ENCODE measurements at regions not wholly inside any gene's neighbourhood (a gene's known extent, or its start where the extent isn't known, plus 50 kb on each side); places are given as distances from the start of the nearest gene placed in this dataset.
A peak's percentile ranks its signal among the peaks of the same experiment; 100 is the strongest.
"Not testable (repeated sequence)": the region's sequence is repeated elsewhere in the genome, so short reads cannot be mapped to it uniquely, and the experiment has no call there.

DNA sequence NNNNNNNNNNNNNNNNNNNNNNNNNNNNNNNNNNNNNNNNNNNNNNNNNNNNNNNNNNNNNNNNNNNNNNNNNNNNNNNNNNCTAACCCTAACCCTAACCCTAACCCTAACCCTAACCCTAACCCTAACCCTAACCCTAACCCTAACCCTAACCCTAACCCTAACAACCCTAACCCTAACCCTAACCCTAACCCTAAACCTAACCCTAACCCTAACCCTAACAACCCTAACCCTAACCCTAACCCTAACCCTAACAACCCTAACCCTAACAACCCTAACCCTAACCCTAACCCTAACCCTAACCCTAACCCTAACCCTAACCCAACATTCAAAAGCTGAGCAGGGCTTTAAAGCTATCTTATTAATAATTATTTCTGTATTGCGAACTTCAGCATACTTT lies 182.5 kb upstream of the FAM20C start:
- CTCF ChIA-PET; H3K4me1 Mint-ChIP-seq; H3K27me3 Mint-ChIP-seq; H3K27ac Mint-ChIP-seq; H3K36me3 Mint-ChIP-seq (ENCODE audit: low read depth); DNase-seq; H3K4me3 Mint-ChIP-seq; POLR2A ChIA-PET; H3K9me3 Mint-ChIP-seq: not testable (repeated sequence)

DNA sequence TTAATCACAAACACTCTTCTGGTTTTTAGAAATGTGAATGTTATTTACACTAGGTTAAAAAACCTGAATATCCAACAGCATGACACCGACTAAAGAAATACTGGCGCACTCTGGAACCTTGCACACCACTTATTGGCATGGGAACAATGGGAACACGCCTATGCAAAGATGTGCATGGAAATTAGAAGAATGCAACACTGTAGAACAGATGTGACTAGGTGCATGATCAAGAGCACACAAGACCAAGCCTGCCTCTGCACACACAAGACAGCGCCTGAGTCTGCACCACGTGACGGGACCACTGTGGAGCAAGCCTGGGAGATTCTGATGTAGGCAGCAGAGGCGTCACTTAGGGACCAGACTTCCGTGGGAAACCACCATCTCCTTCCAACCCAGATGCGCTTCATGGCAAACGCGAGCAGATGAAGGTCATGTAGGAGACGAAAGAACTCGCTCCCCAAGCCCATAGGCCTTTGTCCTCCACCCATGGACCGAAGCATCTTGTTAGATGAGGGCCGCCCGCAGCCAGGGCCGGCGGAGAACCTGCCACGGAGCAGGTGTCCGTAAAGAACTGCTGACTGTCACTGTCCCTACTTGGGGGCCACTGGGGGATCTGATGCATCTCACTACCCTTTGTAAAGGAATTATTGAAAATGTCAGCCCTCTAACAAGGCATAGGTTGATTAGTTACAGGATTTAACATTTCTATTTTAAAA lies 159.6 kb upstream of the FAM20C start:
- POLR2A ChIA-PET; CTCF ChIA-PET; H3K9me3 Mint-ChIP-seq; H3K4me3 Mint-ChIP-seq; H3K27ac Mint-ChIP-seq; H3K36me3 Mint-ChIP-seq (ENCODE audit: low read depth); H3K4me1 Mint-ChIP-seq; DNase-seq; H3K27me3 Mint-ChIP-seq: not testable (repeated sequence)

DNA sequence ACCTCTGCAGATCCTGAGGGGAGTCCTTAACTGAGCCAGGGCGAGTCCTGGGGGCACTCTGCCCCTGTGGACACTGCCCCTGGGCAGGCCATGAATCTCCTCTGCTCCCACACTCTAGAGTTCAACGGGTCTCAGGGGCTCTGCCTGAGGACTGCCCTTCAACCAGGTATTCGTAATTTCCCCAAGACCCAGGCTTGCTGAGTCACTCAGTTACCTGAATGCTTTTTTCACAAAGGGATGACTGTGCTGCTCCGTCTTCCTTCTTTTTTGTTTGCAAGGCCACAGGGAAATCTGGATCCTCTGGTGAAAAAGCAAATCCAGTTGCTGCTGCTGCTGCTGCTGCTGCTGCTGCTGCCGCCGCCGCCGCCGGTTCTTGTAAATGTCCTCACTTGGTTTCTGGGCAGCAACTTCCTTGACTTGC lies 157.2 kb upstream of the FAM20C start:
- H3K27me3 Mint-ChIP-seq; H3K36me3 Mint-ChIP-seq (ENCODE audit: low read depth); DNase-seq; H3K9me3 Mint-ChIP-seq; H3K4me1 Mint-ChIP-seq; POLR2A ChIA-PET; H3K4me3 Mint-ChIP-seq; H3K27ac Mint-ChIP-seq; CTCF ChIA-PET: not testable (repeated sequence)

DNA sequence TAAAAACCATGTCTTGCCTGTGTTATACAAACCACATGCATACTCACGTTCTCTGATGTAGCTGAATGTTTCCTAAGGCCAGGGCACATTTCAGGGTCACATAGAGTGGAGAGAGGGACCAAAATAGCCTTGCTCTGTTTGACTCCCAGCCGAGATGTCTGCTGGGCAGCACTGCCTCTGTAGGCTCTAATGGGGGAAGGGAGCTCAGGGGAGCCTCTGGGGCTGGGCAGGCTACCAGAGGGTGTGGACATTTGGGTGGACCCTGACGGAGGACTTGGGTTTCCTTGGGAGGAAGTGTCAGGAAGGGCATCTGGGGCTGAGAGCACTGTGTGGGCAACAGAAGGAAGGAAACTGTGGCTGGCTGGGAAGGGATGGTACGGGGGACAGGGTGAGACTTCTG lies 155.8 kb upstream of the FAM20C start:
- H3K4me3 Mint-ChIP-seq; POLR2A ChIA-PET; H3K27me3 Mint-ChIP-seq; H3K36me3 Mint-ChIP-seq (ENCODE audit: low read depth); H3K9me3 Mint-ChIP-seq; CTCF ChIA-PET; DNase-seq; H3K4me1 Mint-ChIP-seq; H3K27ac Mint-ChIP-seq: not testable (repeated sequence)

DNA sequence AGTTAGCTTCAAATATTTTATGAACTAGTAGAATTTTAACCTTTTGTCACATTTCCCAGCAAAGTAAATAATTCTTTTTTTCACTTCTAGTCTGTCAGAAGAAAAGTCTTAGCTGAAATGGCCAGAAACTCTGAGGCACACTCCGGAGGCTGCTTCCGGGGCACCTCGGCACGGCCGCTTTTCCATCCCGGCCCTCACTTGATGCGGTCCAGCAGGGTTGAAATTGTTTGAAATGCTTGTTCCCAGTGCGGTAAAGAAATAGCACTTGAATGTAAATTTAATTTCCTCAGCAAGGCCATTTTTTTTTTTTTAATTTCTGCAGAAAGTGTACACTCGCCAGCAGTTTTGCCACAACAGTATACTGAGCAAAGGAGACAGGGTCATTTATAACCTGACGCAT lies 154.7 kb upstream of the FAM20C start:
- H3K27me3 Mint-ChIP-seq; POLR2A ChIA-PET; H3K9me3 Mint-ChIP-seq; H3K4me1 Mint-ChIP-seq; H3K36me3 Mint-ChIP-seq (ENCODE audit: low read depth); H3K4me3 Mint-ChIP-seq; CTCF ChIA-PET; DNase-seq; H3K27ac Mint-ChIP-seq: not testable (repeated sequence)

DNA sequence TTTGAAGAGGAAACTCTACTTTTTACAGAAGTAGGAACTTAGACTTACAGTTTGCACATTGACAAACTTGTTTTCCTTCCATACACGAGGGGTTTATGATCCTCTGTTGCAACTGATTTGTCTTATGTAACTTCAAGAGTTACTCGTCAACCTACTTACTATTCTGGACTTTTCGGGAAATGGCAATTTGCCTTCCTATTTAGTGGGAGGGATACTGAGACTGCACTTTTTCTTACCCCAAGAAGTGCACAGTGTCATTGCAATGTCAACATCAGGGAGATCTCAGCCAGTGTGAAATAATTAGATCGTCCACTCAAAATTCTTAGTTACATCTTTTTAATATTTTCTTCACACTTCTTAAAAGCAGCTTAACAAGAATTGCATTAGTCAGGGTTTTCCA lies 153.9 kb upstream of the FAM20C start:
- CTCF ChIA-PET; H3K36me3 Mint-ChIP-seq (ENCODE audit: low read depth); POLR2A ChIA-PET; H3K27me3 Mint-ChIP-seq; H3K4me1 Mint-ChIP-seq; H3K9me3 Mint-ChIP-seq; H3K27ac Mint-ChIP-seq; DNase-seq; H3K4me3 Mint-ChIP-seq: not testable (repeated sequence)

DNA sequence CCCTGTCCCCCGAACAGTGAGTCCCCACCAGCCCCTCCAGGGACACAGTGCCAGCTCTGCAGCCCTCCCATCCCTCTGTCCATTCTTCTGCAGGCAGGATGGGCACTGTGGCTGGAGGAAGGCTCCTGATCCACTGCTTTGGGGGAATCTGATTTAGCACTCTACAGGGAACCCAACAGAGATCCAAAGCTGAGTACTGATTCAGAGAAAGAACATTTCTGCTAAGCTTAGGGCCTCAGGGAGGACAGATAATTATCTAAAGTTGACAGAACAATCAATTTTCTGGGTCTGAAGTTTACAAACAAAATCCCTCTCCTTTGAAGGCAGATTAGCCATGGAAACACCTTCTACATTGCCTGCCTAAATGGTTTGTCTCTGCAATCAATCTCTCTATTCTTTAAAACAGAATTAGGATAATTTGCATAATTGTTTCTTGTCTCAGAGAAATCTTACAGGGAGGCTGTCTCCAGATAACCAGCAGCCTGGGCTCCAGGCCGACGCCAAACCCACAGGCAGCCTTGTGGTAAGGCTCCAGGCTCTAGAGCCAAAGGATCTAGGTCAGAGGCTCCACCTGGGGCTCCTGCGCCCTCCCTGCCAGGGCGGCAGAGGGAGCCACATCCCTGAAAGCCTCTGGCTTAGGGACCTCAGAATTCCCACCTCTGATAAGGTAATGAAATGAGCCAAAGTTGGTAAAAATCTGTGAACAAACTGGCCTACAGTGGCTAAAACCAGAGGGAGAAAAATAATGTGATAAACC lies 152.2 kb upstream of the FAM20C start:
- H3K27ac Mint-ChIP-seq; H3K27me3 Mint-ChIP-seq; H3K4me3 Mint-ChIP-seq; H3K36me3 Mint-ChIP-seq (ENCODE audit: low read depth); DNase-seq; POLR2A ChIA-PET; H3K4me1 Mint-ChIP-seq; CTCF ChIA-PET; H3K9me3 Mint-ChIP-seq: not testable (repeated sequence)

DNA sequence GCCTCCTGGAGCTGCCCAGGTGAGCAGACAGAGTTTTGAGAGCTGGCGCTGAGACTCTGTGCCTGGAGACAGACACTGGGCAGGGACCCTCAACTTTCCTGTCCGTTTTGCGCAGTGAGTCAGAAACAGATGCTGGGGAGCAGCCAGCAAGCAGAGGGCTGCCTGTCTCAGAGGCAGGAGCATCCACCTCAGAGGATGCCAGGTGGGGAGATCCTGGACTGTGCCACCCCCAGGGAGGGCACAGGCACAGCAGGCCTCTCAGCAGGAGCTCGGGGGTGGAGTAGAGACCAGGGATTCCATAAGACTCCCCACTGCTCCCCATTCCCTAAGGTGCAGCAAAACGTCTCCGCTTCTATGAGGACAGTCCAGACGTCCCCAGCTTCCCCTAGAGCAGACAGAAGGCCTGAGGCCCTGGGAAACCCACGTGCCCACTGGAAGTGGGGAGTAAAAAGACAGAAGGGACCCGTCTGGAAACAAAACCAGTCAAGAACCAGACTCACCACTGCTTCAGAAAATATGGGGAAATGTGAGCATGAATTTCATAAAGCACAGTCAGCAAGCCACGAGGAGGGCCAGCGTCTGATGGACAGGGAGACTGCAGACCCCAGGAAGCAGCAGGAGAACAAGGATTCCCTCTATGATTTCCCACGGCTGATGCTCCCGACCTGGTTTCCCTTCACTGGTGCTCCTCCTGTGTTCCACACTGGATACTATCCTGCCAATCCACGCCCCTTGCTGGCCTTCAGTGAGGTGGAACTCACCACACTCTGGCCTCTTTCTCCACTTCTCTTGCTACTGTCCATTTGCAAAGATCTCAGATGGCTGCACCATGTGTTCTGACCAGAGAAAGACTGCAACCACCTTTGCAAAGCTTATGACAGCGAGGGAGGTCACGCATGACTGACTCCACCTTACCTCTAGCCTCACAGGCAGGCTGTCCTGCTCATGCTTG lies 151.3 kb upstream of the FAM20C start:
- Mint-ChIP-seq H3K9me3 (no peaks in the 10 kb centered on the region), H3K4me3 (no peak overlapping the region), H3K4me1 (no peaks in the 10 kb centered on the region), H3K27me3 (no peaks in the 10 kb centered on the region), H3K27ac (no peak overlapping the region), H3K36me3 (ENCODE audit: low read depth) (no peaks in the 10 kb centered on the region)
- DNase-seq = peak; percentile 4
- ChIA-PET POLR2A (no interaction called here), CTCF (no interaction called here)

DNA sequence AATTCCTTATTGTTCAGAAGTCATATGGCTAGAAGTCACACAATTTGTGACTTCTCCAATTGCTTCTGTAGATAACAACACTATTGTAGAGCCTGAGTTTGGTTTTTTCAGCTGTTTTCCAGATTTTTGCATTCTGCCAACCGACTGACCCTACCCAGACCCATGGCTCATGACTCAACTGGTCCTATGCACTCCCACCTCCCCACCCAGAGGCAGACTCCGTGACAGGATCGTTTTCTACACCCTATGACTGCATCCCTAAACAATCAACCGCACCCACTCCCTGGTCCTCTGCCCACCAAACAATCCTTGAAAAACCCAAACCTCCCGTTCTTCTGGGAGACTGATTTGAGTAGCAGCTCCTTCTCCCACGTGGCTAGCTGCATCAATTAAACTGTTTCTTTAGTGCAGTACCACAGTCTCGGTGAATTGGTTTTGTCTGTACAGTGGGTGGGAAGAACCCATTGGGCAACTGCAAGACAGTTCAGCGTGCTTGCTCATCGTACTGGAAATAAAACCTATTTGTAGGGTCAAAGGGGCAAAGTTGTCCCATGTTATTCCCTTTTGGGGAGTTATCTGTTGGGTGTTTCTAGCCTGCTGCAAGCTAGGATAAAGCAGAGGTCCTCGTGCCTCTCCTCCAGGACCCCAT lies 150.3 kb upstream of the FAM20C start:
- peak; percentile 1 for DNase-seq
- Mint-ChIP-seq H3K27ac (no peak overlapping the region), H3K4me1 (no peaks in the 10 kb centered on the region), H3K9me3 (no peaks in the 10 kb centered on the region), H3K4me3 (no peak overlapping the region), H3K27me3 (no peaks in the 10 kb centered on the region), H3K36me3 (ENCODE audit: low read depth) (no peaks in the 10 kb centered on the region)
- ChIA-PET POLR2A (no interaction called here), CTCF (no interaction called here)

DNA sequence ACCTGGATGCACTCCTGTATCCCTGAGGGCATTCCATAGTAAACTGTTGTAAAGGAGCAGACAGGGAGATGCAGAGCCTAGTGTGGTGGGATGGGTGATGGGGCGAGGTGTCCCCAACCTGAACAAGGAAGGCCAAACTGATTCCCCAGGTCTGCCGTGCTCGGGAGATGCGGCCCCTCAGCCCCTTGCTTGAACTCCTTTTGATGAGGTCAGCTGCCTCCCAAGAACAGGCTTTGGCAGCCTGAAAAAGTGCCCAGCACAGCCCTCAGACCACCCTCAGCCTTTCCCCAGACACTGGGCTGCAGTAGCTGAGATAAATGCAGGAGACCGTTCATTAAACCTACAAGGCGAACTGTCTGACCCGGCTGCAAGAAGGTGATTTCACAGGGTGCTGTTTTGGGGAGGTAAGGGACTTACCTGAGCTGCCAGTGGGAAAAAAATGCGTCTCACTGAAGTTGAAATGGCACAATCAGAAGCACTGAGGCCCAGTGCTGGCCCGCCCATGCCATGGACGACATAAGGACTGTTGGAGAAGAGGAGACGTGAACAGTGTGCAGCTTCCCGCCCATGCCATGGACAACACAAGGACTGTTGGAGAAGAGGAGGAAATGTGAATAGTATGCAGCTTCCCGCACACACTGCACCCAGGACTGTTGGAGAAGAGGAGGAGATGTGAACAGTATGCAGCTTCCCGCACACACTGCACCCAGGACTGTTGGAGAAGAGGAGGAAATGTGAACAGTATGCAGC lies 148.4 kb upstream of the FAM20C start:
- DNase-seq = peak; percentile 4
- H3K4me3 Mint-ChIP-seq = no peak overlapping the region
- CTCF ChIA-PET = no interaction called here
- H3K27me3 Mint-ChIP-seq = no peaks in the 10 kb centered on the region
- no peaks in the 10 kb centered on the region for H3K36me3 Mint-ChIP-seq (ENCODE audit: low read depth)
- no peaks in the 10 kb centered on the region for H3K9me3 Mint-ChIP-seq
- POLR2A ChIA-PET = no interaction called here
- H3K4me1 Mint-ChIP-seq = no peaks in the 10 kb centered on the region
- no peak overlapping the region for H3K27ac Mint-ChIP-seq

DNA sequence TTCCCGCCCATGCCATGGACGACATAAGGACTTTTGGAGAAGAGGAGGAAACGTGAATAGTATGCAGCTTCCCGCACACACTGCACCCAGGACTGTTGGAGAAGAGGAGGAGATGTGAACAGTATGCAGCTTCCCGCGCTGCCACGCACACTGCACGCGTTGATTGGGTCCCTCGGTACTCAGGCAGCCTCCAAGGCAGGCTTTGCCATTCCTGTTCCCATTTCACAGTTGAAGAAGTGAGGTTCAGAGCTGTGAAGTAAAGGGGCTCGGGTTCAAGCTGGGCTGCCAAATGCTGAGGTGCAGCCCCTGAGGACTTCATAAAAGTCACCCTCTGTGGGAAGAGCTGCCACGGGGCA lies 147.9 kb upstream of the FAM20C start:
- peak; percentile 3 for DNase-seq
- POLR2A ChIA-PET = no interaction called here
- no peaks in the 10 kb centered on the region for H3K27me3 Mint-ChIP-seq

DNA sequence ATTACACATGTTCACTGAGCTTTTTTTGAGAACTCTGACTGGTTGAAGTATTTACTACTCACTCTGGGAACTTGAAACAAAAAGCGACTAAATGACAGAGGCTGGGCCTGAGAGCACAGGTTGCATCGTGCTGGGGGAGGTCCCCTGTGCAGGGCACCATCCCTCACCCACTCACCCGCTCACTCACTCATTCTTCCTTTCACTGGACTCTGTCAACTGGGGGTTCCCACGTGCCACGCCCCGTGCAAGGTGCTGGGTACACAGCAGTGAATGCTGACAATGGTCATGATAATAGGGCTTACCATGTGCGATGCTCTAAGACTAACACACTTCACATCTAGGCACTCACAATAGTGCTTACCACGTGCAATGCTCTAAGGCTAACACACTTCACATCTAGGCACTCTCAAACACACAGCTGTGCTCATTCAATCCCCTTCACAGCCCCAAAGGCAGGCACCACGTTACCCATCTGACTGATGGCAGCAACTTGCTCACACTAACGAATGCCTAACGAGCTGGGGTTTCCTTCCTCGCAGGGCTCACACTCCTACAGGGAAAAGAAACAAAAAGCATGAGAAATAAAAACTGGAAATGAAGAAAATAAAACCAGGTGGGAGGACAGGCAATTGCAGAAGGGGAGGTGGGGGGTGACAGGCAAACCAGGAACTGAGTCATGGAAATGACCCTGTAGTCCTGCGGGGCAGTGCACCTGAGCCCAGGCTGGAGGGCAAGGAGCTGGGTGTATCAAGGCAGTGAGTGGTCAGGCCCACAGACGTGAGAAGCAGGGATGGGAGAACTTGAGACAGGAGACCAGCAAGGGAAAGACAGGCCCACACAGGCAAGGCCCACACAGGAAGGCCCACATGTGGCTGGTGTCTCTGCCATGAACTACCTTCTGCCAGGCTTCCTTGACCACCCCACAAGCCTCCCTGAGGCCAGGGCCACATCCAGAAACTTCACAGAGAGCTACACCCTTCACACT lies 147.0 kb upstream of the FAM20C start:
- POLR2A ChIA-PET = no interaction called here
- Mint-ChIP-seq H3K4me1 (no peaks in the 10 kb centered on the region), H3K36me3 (ENCODE audit: low read depth) (no peaks in the 10 kb centered on the region), H3K4me3 (no peak overlapping the region), H3K27me3 (no peaks in the 10 kb centered on the region), H3K27ac (no peak overlapping the region), H3K9me3 (no peaks in the 10 kb centered on the region)
- DNase-seq = peak; percentile 2
- CTCF ChIA-PET = no interaction called here

More for the DNA sequence above, 147.9 kb upstream of the FAM20C start:
- no peaks in the 10 kb centered on the region for H3K4me1 Mint-ChIP-seq
- no peak overlapping the region for H3K4me3 Mint-ChIP-seq
- H3K9me3 Mint-ChIP-seq = no peaks in the 10 kb centered on the region
- CTCF ChIA-PET = no interaction called here
- no peaks in the 10 kb centered on the region for H3K36me3 Mint-ChIP-seq (ENCODE audit: low read depth)
- no peak overlapping the region for H3K27ac Mint-ChIP-seq
